ENCODE measurements at regions not wholly inside any gene's neighbourhood (a gene's known extent, or its start where the extent isn't known, plus 50 kb on each side); places are given as distances from the start of the nearest gene placed in this dataset.

GRCh38 chr22:46055911-46056545 is 79.1 kb upstream of the WNT7B start:
- Histone ChIP-seq H3K36me3 (ENCODE audit: insufficient read depth, low read length) (no peaks in the 10 kb centered on the region), H3K4me1 (ENCODE audit: insufficient read depth, low read length) (no peaks in the 10 kb centered on the region)

GRCh38 chr22:46056546-46057245 is 79.7 kb upstream of the WNT7B start:
- Histone ChIP-seq H3K9me3 (ENCODE audit: insufficient read depth, low read depth, low read length) (no peaks in the 10 kb centered on the region), H3K4me3 (ENCODE audit: low read length) (no peak overlapping the region), H3K27me3 (ENCODE audit: insufficient read depth, low read length) (peaks cover 60% of the 10 kb centered on the region), H3K9ac (ENCODE audit: low read depth, low read length) (no peak overlapping the region), H3K27ac (ENCODE audit: low read depth, low read length) (no peak overlapping the region), H3K36me3 (ENCODE audit: insufficient read depth, low read length) (no peaks in the 10 kb centered on the region), H3K4me1 (ENCODE audit: insufficient read depth, low read length) (no peaks in the 10 kb centered on the region)
- 95% methylated on average over 9 of the region's 9 CpGs for WGBS

More at GRCh38 chr22:46055911-46056545, 79.1 kb upstream of the WNT7B start:
- H3K9me3 ChIP-seq (ENCODE audit: insufficient read depth, low read depth, low read length), result no peaks in the 10 kb centered on the region
- no peak overlapping the region for H3K9ac ChIP-seq (ENCODE audit: low read depth, low read length)
- 92% methylated on average over 19 of the region's 19 CpGs for WGBS
- H3K4me3 ChIP-seq (ENCODE audit: low read length), result no peak overlapping the region
- peaks cover 53% of the 10 kb centered on the region for H3K27me3 ChIP-seq (ENCODE audit: insufficient read depth, low read length)
- H3K27ac ChIP-seq (ENCODE audit: low read depth, low read length), result no peak overlapping the region

GRCh38 chr22:46057246-46058090 is 80.5 kb upstream of the WNT7B start:
- Histone ChIP-seq H3K4me1 (ENCODE audit: insufficient read depth, low read length) (no peaks in the 10 kb centered on the region), H3K9me3 (ENCODE audit: insufficient read depth, low read depth, low read length) (no peaks in the 10 kb centered on the region), H3K27ac (ENCODE audit: low read depth, low read length) (no peak overlapping the region), H3K4me3 (ENCODE audit: low read length) (no peak overlapping the region), H3K9ac (ENCODE audit: low read depth, low read length) (no peak overlapping the region), H3K27me3 (ENCODE audit: insufficient read depth, low read length) (peaks cover 67% of the 10 kb centered on the region), H3K36me3 (ENCODE audit: insufficient read depth, low read length) (no peaks in the 10 kb centered on the region)
- WGBS, result 91% methylated on average over 17 of the region's 17 CpGs

GRCh38 chr22:46058091-46058420 is 81.1 kb upstream of the WNT7B start:
- H3K4me3 ChIP-seq (ENCODE audit: low read length), result no peak overlapping the region
- H3K4me1 ChIP-seq (ENCODE audit: insufficient read depth, low read length), result no peaks in the 10 kb centered on the region
- H3K27ac ChIP-seq (ENCODE audit: low read depth, low read length), result no peak overlapping the region
- H3K27me3 ChIP-seq (ENCODE audit: insufficient read depth, low read length), result peaks cover 73% of the 10 kb centered on the region
- 82% methylated on average over 3 of the region's 6 CpGs for WGBS
- no peaks in the 10 kb centered on the region for H3K9me3 ChIP-seq (ENCODE audit: insufficient read depth, low read depth, low read length)
- no peak overlapping the region for H3K9ac ChIP-seq (ENCODE audit: low read depth, low read length)
- H3K36me3 ChIP-seq (ENCODE audit: insufficient read depth, low read length), result no peaks in the 10 kb centered on the region

- no peaks in the 10 kb centered on the region for H3K36me3 ChIP-seq (ENCODE audit: insufficient read depth, low read length)
- no peaks in the 10 kb centered on the region for H3K9me3 ChIP-seq (ENCODE audit: insufficient read depth, low read depth, low read length)
- 91% methylated on average over 25 of the region's 25 CpGs for WGBS
- H3K27ac ChIP-seq (ENCODE audit: low read depth, low read length), result no peak overlapping the region
- H3K4me3 ChIP-seq (ENCODE audit: low read length), result no peak overlapping the region
- H3K27me3 ChIP-seq (ENCODE audit: insufficient read depth, low read length), result peaks cover 81% of the 10 kb centered on the region
- H3K9ac ChIP-seq (ENCODE audit: low read depth, low read length), result no peak overlapping the region
- no peaks in the 10 kb centered on the region for H3K4me1 ChIP-seq (ENCODE audit: insufficient read depth, low read length)
These were observed 81.9 kb upstream of the WNT7B start for GRCh38 chr22:46058591-46059519.

GRCh38 chr22:46060292-46061123 is 83.5 kb upstream of the WNT7B start:
- WGBS, result 86% methylated on average over 11 of the region's 14 CpGs
- H3K4me3 ChIP-seq (ENCODE audit: low read length), result peak overlapping the region; percentile 39
- H3K27ac ChIP-seq (ENCODE audit: low read depth, low read length), result no peak overlapping the region
- H3K9me3 ChIP-seq (ENCODE audit: insufficient read depth, low read depth, low read length), result no peaks in the 10 kb centered on the region
- peaks cover 98% of the 10 kb centered on the region for H3K27me3 ChIP-seq (ENCODE audit: insufficient read depth, low read length)
- H3K4me1 ChIP-seq (ENCODE audit: insufficient read depth, low read length), result no peaks in the 10 kb centered on the region
- no peaks in the 10 kb centered on the region for H3K36me3 ChIP-seq (ENCODE audit: insufficient read depth, low read length)
- no peak overlapping the region for H3K9ac ChIP-seq (ENCODE audit: low read depth, low read length)

GRCh38 chr22:46061124-46061500 is 84.2 kb upstream of the WNT7B start:
- Histone ChIP-seq H3K4me3 (ENCODE audit: low read length) (peak overlapping the region; percentile 39), H3K9ac (ENCODE audit: low read depth, low read length) (peak overlapping the region; percentile 47; the same call in 1 of the 2 replicates), H3K27me3 (ENCODE audit: insufficient read depth, low read length) (peaks cover 99% of the 10 kb centered on the region), H3K4me1 (ENCODE audit: insufficient read depth, low read length) (no peaks in the 10 kb centered on the region), H3K27ac (ENCODE audit: low read depth, low read length) (no peak overlapping the region), H3K36me3 (ENCODE audit: insufficient read depth, low read length) (no peaks in the 10 kb centered on the region), H3K9me3 (ENCODE audit: insufficient read depth, low read depth, low read length) (no peaks in the 10 kb centered on the region)
- WGBS, result 59% methylated on average over 38 of the region's 38 CpGs

GRCh38 chr22:46061501-46062231 is 84.7 kb upstream of the WNT7B start:
- Histone ChIP-seq H3K9me3 (ENCODE audit: insufficient read depth, low read depth, low read length) (no peaks in the 10 kb centered on the region), H3K36me3 (ENCODE audit: insufficient read depth, low read length) (no peaks in the 10 kb centered on the region), H3K4me3 (ENCODE audit: low read length) (peak overlapping the region; percentile 39), H3K9ac (ENCODE audit: low read depth, low read length) (peak overlapping the region; percentile 47; the same call in 1 of the 2 replicates), H3K27me3 (ENCODE audit: insufficient read depth, low read length) (peaks cover 100% of the 10 kb centered on the region), H3K4me1 (ENCODE audit: insufficient read depth, low read length) (no peaks in the 10 kb centered on the region), H3K27ac (ENCODE audit: low read depth, low read length) (no peak overlapping the region)
- WGBS, result 51% methylated on average over 79 of the region's 79 CpGs

GRCh38 chr22:46062232-46062615 is 85.3 kb upstream of the WNT7B start:
- H3K9ac ChIP-seq (ENCODE audit: low read depth, low read length), result no peak overlapping the region
- H3K4me1 ChIP-seq (ENCODE audit: insufficient read depth, low read length), result no peaks in the 10 kb centered on the region
- no peak overlapping the region for H3K27ac ChIP-seq (ENCODE audit: low read depth, low read length)
- 88% methylated on average over 13 of the region's 13 CpGs for WGBS
- no peak overlapping the region for H3K4me3 ChIP-seq (ENCODE audit: low read length)
- H3K27me3 ChIP-seq (ENCODE audit: insufficient read depth, low read length), result peaks cover 100% of the 10 kb centered on the region
- H3K36me3 ChIP-seq (ENCODE audit: insufficient read depth, low read length), result no peaks in the 10 kb centered on the region
- H3K9me3 ChIP-seq (ENCODE audit: insufficient read depth, low read depth, low read length), result no peaks in the 10 kb centered on the region

Data from HUES64 (cell line).